ENCODE measurements at regions not wholly inside any gene's neighbourhood (a gene's known extent, or its start where the extent isn't known, plus 50 kb on each side); places are given as distances from the start of the nearest gene placed in this dataset.

GRCh38 chr2:30003128-30003527, 81.7 kb upstream of the ALK start:
- Histone ChIP-seq H3K27me3 (no peaks in the 10 kb centered on the region), H3K9ac (no peak overlapping the region), H3K4me1 (no peaks in the 10 kb centered on the region), H4K20me1 (ENCODE audit: low read depth) (no peaks in the 10 kb centered on the region), H3F3A (ENCODE audit: low read depth) (no peaks in the 10 kb centered on the region), H3K79me2 (ENCODE audit: low read depth) (no peaks in the 10 kb centered on the region), H3K4me2 (no peak overlapping the region), H3K27ac (no peak overlapping the region), H3K4me3 (no peak overlapping the region), H2AFZ (replicated peaks) (no peak overlapping the region), H3K36me3 (no peaks in the 10 kb centered on the region), H3K9me3 (ENCODE audit: low read depth) (no peaks in the 10 kb centered on the region)
- DNase-seq (ENCODE audit: low spot score), result no peak
- peaks cover 13% of the 10 kb centered on the region for H3K4me1 Mint-ChIP-seq
- H3K4me3 Mint-ChIP-seq, result no peak overlapping the region
- no peaks in the 10 kb centered on the region for H3K36me3 Mint-ChIP-seq
- TF ChIP-seq EZH2phosphoT487 (IDR thresholded peaks at IDR 0.05), result no peak
- TF ChIP-seq CTCF (IDR thresholded peaks at IDR 0.05), result no peak
- peaks cover 2% of the 10 kb centered on the region for H3K27me3 Mint-ChIP-seq (ENCODE audit: insufficient read depth, low read depth)
- peaks cover 4% of the 10 kb centered on the region for H3K9me3 Mint-ChIP-seq
- no peak overlapping the region for H3K27ac Mint-ChIP-seq

GRCh38 chr2:30022444-30023071, 101.2 kb upstream of the ALK start:
- Mint-ChIP-seq H3K4me3 (no peak overlapping the region), H3K27me3 (ENCODE audit: insufficient read depth, low read depth) (no peaks in the 10 kb centered on the region), H3K36me3 (no peaks in the 10 kb centered on the region), H3K4me1 (peaks cover 12% of the 10 kb centered on the region), H3K27ac (no peak overlapping the region), H3K9me3 (no peaks in the 10 kb centered on the region)
- Histone ChIP-seq H3K9ac (no peak overlapping the region), H3K9me3 (ENCODE audit: low read depth) (no peaks in the 10 kb centered on the region), H3K4me3 (no peak overlapping the region), H3K27me3 (peaks cover 7% of the 10 kb centered on the region), H3K79me2 (ENCODE audit: low read depth) (no peaks in the 10 kb centered on the region), H3K4me2 (no peak overlapping the region), H3K27ac (no peak overlapping the region), H3K36me3 (no peaks in the 10 kb centered on the region), H4K20me1 (ENCODE audit: low read depth) (no peaks in the 10 kb centered on the region), H2AFZ (replicated peaks) (no peak overlapping the region), H3K4me1 (peaks cover 4% of the 10 kb centered on the region), H3F3A (ENCODE audit: low read depth) (no peaks in the 10 kb centered on the region)
- DNase-seq (ENCODE audit: low spot score), result no peak
- TF ChIP-seq CTCF (IDR thresholded peaks at IDR 0.05) (no peak), EZH2phosphoT487 (IDR thresholded peaks at IDR 0.05) (no peak), EZH2 (IDR thresholded peaks at IDR 0.05) (no peak)

- Histone ChIP-seq H3K79me2 (ENCODE audit: low read depth) (no peaks in the 10 kb centered on the region), H3F3A (ENCODE audit: low read depth) (no peaks in the 10 kb centered on the region), H3K4me1 (peaks cover 4% of the 10 kb centered on the region), H3K9ac (no peak overlapping the region), H3K9me3 (ENCODE audit: low read depth) (no peaks in the 10 kb centered on the region), H4K20me1 (ENCODE audit: low read depth) (no peaks in the 10 kb centered on the region), H3K27me3 (peaks cover 4% of the 10 kb centered on the region), H3K27ac (no peak overlapping the region), H3K4me3 (no peak overlapping the region), H2AFZ (replicated peaks) (no peak overlapping the region), H3K36me3 (no peaks in the 10 kb centered on the region), H3K4me2 (no peak overlapping the region)
- H3K4me1 Mint-ChIP-seq, result peaks cover 15% of the 10 kb centered on the region
- no peak overlapping the region for H3K27ac Mint-ChIP-seq
- H3K27me3 Mint-ChIP-seq (ENCODE audit: insufficient read depth, low read depth), result peaks cover 3% of the 10 kb centered on the region
- DNase-seq (ENCODE audit: low spot score), result no peak
- TF ChIP-seq CTCF (IDR thresholded peaks at IDR 0.05), result no peak
- H3K9me3 Mint-ChIP-seq, result no peaks in the 10 kb centered on the region
- no peaks in the 10 kb centered on the region for H3K36me3 Mint-ChIP-seq
- H3K4me3 Mint-ChIP-seq, result no peak overlapping the region
Measured at GRCh38 chr2:30024281-30024680, 102.9 kb upstream of the ALK start.

Data from neural progenitor cell (in vitro differentiated cells).